Brain microvascular endothelial cell (primary cell): ENCODE measurements at regions not wholly inside any gene's neighbourhood (a gene's known extent, or its start where the extent isn't known, plus 50 kb on each side); places are given as distances from the start of the nearest gene placed in this dataset.

ENCODE experiments used
- DNase-seq: peaks from one replicate; pipeline ENCODE4 v3.0.0-alpha.2; 2020
- H3K27ac ChIP-seq: fragments of 250-450 bp; sonication (Bioruptor Pico); 2 replicates; pipeline ENCODE4 v1.5.1; 2020; ENCODE audit warnings: mild to moderate bottlenecking, moderate library complexity
- H3K27me3 ChIP-seq: fragments of 250-450 bp; sonication (Bioruptor Pico); replicated peaks from 2 replicates; pipeline ENCODE4 v1.5.1; 2020; ENCODE audit warnings: mild to moderate bottlenecking
- H3K36me3 ChIP-seq: fragments of 250-450 bp; sonication (Bioruptor Pico); replicated peaks from 2 replicates; pipeline ENCODE4 v1.5.1; 2020; ENCODE audit warnings: mild to moderate bottlenecking
- H3K4me3 ChIP-seq: 2 replicates; pipeline ENCODE4 v1.5.1; 2011; ENCODE audit warnings: low read depth, mild to moderate bottlenecking, control low read depth, low read length, moderate library complexity
- in situ Hi-C: cut with HindIII; loops from 2 replicates; pipeline ENCODE4 v1.10.0; 2017; ENCODE audit warnings: low sequenced_read_pairs, low pct_ligation_motif_present
- TF ChIP-seq, protein P1 (sequence below): IDR thresholded peaks from 2 replicates; pipeline ENCODE4 v1.5.1; 2011; ENCODE audit warnings: low read depth, mild to moderate bottlenecking, moderate library complexity, low read length, control low read depth, inconsistent platforms; ENCODE audit errors: missing control alignments

DNA sequence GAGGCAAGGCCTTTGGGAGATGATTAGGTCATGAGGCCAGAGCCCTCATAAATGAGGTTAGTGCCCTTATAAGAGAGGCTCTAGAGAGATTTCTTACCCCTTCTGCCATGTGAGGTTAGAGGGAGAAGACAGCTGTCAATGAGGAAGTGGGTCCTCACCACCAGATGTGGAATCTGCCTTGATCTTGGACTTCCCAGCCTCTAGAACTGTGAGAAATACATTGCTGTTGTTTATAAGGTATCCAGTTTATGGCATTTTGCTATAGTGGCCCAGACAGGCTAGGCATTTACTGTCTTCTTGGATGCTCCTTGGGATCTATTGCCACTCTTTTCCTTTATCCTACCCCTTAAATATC, 57.1 kb upstream of the CITED2 start:
- Histone ChIP-seq H3K36me3 (no peaks in the 10 kb centered on the region), H3K27ac (no peak overlapping the region), H3K4me3 (no peak overlapping the region), H3K27me3 (no peaks in the 10 kb centered on the region)
- in situ Hi-C loops, result no loop called here
- TF ChIP-seq, protein P1, sequence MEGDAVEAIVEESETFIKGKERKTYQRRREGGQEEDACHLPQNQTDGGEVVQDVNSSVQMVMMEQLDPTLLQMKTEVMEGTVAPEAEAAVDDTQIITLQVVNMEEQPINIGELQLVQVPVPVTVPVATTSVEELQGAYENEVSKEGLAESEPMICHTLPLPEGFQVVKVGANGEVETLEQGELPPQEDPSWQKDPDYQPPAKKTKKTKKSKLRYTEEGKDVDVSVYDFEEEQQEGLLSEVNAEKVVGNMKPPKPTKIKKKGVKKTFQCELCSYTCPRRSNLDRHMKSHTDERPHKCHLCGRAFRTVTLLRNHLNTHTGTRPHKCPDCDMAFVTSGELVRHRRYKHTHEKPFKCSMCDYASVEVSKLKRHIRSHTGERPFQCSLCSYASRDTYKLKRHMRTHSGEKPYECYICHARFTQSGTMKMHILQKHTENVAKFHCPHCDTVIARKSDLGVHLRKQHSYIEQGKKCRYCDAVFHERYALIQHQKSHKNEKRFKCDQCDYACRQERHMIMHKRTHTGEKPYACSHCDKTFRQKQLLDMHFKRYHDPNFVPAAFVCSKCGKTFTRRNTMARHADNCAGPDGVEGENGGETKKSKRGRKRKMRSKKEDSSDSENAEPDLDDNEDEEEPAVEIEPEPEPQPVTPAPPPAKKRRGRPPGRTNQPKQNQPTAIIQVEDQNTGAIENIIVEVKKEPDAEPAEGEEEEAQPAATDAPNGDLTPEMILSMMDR, result no peak
- DNase-seq, result no peak

DNA sequence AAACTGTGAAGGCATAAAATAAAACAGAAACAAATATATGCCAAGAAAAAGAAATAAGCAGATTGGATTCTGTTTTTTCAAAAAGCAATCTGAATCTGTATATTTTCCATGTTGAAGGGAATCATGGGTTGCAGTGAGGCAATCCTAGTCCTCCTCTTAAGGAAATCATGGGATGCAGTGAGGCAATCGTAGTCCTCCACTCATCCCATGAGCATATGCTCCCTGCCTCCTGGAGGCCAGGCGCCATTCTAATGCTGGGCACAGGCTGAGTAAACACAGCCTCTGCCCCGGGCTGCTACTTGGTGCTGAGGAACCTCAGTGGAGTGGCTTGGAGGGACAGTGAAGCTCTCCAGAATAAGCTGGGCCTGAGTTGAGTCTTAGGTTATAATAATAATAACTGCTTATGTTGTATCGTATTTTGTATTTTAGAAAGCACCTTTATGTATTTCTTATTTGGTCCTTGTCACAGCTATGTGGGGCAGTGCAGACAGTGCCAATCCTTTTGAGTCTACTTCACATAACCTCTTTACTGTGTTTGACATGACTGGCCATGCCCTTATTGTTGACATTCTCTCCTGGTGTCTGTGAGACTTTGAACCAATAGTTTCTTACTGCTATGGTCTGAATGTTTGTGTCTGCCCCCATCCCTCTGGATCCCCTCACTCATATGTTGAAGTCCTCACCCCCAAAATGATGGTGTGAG, 56.6 kb upstream of the CITED2 start:
- in situ Hi-C loops, result no loop called here
- no peaks in the 10 kb centered on the region for H3K27me3 ChIP-seq
- no peak for DNase-seq
- TF ChIP-seq, protein P1, result no peak
- H3K36me3 ChIP-seq, result no peaks in the 10 kb centered on the region
- H3K27ac ChIP-seq, result no peak overlapping the region
- no peak overlapping the region for H3K4me3 ChIP-seq

DNA sequence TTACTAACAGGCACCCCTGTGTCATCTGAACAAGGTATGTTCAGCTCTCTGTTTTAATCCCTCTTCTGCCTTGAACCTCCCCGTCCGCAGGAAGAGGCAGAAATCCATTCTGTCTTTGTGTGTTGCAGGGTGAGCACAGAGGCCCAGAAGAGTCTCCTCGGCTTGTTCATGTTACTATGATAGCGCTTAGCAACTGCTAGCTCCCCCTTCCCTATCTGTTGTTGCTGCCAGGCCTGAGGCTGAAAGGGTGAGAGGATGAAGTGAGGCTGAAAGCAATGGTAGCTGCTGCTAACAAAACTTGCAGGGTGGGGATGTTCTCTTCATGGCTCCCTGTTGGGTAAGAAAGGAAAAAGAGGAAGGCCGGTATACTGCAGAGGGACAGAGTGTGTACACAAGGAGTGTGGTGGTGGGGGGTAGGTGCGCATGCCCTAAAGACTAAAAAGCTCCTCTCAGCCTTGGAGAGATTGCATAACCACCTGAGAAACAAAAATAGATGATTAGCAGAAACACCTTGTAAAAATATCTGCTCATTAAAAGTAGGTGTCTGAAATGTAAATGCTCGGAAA, 55.2 kb upstream of the CITED2 start:
- no peak for DNase-seq
- Histone ChIP-seq H3K36me3 (no peaks in the 10 kb centered on the region), H3K4me3 (no peak overlapping the region), H3K27ac (no peak overlapping the region), H3K27me3 (no peaks in the 10 kb centered on the region)
- in situ Hi-C loops, result no loop called here
- TF ChIP-seq, protein P1, result no peak

DNA sequence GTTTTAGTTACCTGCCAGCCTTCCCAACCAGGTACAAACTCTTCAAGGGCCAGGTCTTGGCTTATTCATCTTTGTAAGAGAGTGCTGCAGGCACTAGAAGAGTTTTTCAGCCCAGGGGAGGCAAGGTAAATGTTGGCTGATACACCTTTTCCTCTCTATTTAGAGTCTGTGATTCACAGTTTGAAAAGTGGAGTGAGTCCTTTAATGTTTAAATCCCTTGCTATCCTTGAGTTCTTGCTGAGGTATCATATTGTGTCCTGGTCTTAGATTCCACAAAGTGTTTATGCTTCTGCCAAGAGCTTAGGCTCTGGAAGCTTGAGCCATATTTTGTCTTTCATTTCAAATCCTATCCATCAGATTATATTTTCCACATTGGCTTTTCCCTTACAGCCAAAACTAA, 52.8 kb upstream of the CITED2 start:
- no peaks in the 10 kb centered on the region for H3K36me3 ChIP-seq
- no peak overlapping the region for H3K4me3 ChIP-seq
- in situ Hi-C loops, result no loop called here
- H3K27me3 ChIP-seq, result no peaks in the 10 kb centered on the region
- TF ChIP-seq, protein P1, result no peak
- H3K27ac ChIP-seq, result no peak overlapping the region
- no peak for DNase-seq

DNA sequence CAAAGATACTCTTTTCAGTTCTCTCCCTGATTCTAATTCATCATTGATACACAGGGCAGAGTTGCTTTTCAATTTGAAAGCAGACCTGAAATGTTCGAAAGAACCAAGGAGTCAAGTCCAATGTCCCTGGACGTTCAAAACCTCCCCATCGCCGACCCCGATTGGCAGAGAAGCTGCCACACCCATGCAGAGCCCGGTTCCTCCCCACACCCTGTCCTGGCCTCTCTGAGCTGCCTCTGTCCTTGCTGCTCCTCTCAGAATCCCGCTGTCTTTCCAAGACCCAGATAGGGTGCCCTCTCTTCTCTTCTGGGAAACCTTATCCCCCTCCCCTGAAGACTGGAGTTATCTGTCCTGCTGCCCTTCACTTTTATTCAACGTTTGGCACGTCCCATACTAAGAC, 52.3 kb upstream of the CITED2 start:
- H3K4me3 ChIP-seq, result no peak overlapping the region
- H3K36me3 ChIP-seq, result no peaks in the 10 kb centered on the region
- H3K27ac ChIP-seq, result no peak overlapping the region
- in situ Hi-C loops, result no loop called here
- no peaks in the 10 kb centered on the region for H3K27me3 ChIP-seq
- DNase-seq, result no peak
- TF ChIP-seq, protein P1, result no peak

DNA sequence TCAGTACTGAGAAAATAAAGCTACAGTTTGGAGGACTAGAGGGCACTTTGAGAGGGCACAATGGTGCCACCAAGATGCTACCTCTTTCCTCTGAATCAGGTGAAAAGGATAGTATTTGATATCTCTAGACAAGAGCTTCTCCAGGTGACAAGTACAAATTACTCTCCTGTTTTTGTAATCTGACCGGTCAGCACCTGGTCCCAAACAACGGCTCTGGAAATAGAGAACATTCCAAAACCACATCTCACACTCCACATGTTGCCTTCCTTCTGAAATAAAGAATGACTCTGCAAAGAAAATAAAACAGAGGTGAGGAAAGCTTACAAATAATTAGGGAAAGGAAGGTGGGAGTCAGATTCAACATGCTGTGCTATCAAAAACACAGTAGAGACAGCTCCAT, 51.3 kb upstream of the CITED2 start:
- TF ChIP-seq, protein P1, result no peak
- Histone ChIP-seq H3K36me3 (no peaks in the 10 kb centered on the region), H3K4me3 (no peak overlapping the region), H3K27ac (no peak overlapping the region), H3K27me3 (no peaks in the 10 kb centered on the region)
- no peak for DNase-seq
- in situ Hi-C loops, result no loop called here
